PFSK-1 (cell line): ENCODE measurements at regions not wholly inside any gene's neighbourhood (a gene's known extent, or its start where the extent isn't known, plus 50 kb on each side); places are given as distances from the start of the nearest gene placed in this dataset.

Experiments used
- POLR2AphosphoS5 ChIP-seq: IDR thresholded peaks from 2 replicates; pipeline ENCODE4 v1.6.1; 2012; ENCODE audit warnings: low read depth, mild to moderate bottlenecking, control low read depth, low read length, moderate library complexity
- TAF1 ChIP-seq: IDR thresholded peaks from 2 replicates; pipeline ENCODE4 v1.6.1; 2012; ENCODE audit warnings: low read length, control low read depth, borderline replicate concordance; ENCODE audit not compliant: insufficient read depth

DNA sequence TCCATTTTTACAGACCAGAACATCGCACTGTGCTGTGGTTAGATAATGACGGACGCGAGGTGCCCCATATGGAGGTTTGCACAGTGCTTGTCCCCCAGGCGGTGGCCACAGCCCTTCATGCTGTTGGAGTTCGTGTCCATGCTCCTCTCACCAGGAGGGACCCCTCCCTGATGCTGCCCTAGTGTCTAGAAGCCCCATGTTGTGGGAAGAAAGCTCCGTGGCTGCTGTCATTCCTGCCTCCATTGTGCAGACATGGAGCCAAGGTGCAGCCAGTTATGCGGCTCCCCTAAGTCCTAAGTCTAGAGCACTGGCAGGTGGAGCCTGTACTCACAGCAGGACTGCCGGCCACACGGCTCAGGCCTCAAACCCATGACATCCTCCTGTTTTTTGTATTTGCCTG is 464.9 kb downstream of the EIPR1 start:
- no peak for TF ChIP-seq TAF1
- TF ChIP-seq POLR2AphosphoS5, result no peak
